SH-SY5Y (cell line): ENCODE measurements at regions not wholly inside any gene's neighbourhood (a gene's known extent, or its start where the extent isn't known, plus 50 kb on each side); places are given as distances from the start of the nearest gene placed in this dataset.

Experiments
- GATA2 ChIP-seq: IDR thresholded peaks from 2 replicates; pipeline ENCODE4 v1.6.1; 2011; ENCODE audit warnings: mild to moderate bottlenecking, low read depth, low read length
- GATA3 ChIP-seq: IDR thresholded peaks from 2 replicates; pipeline ENCODE4 v1.6.1; 2011; ENCODE audit warnings: low read depth, mild to moderate bottlenecking, low read length, moderate library complexity

- no peak for TF ChIP-seq GATA2
- no peak for TF ChIP-seq GATA3
Observed at GRCh38 chr2:224646242-224646846, 61.2 kb upstream of the CUL3 start.
